Neutrophil (primary cell): ENCODE measurements at regions not wholly inside any gene's neighbourhood (a gene's known extent, or its start where the extent isn't known, plus 50 kb on each side); places are given as distances from the start of the nearest gene placed in this dataset.

Source experiments
- H3K27ac ChIP-seq: fragments of 200-600 bp; sonication (generic); 2 replicates; pipeline ENCODE4 v1.5.1; 2016; ENCODE audit warnings: mild to moderate bottlenecking, moderate library complexity
- H3K27me3 ChIP-seq: fragments of 200-600 bp; sonication (generic); 2 replicates; pipeline ENCODE4 v1.6.0; 2016; ENCODE audit warnings: mild to moderate bottlenecking
- H3K36me3 ChIP-seq: fragments of 200-600 bp; sonication (generic); 2 replicates; pipeline ENCODE4 v1.5.1; 2017
- H3K4me1 ChIP-seq, 2 experiments: fragments of 200-600 bp in 1 of 2; sonication (generic) in 1 of 2; 1 replicate in 1 of 2; 2 replicates in 1 of 2; pipeline versions ENCODE4 v1.5.1 to v1.6.1; 2013 to 2016; ENCODE audit warnings: low read depth in 1 of 2, low read length in 1 of 2, mild to moderate bottlenecking in 1 of 2, moderate library complexity in 1 of 2; ENCODE audit not compliant: control insufficient read depth in 1 of 2, insufficient read depth in 1 of 2
- H3K4me3 ChIP-seq, 2 experiments: fragments of 200-600 bp in 1 of 2; sonication (generic) in 1 of 2; 1 replicate in 1 of 2; 2 replicates in 1 of 2; pipeline ENCODE4 v1.5.1; 2013 to 2016; ENCODE audit warnings: low read depth in 1 of 2, low read length in 1 of 2, mild to moderate bottlenecking in 1 of 2, moderate library complexity in 1 of 2
- H3K9me3 ChIP-seq: fragments of 200-600 bp; sonication (generic); 2 replicates; pipeline ENCODE4 v1.5.1; 2016
- CTCF ChIP-seq: fragments of 200-600 bp; sonication (generic); IDR thresholded peaks from 2 replicates; pipeline ENCODE4 v1.5.1; 2016; ENCODE audit warnings: antibody characterized with exemption

GRCh38 chr9:87148331-87149104, 201.2 kb upstream of the GAS1 start:
- Histone ChIP-seq H3K27ac (no peak overlapping the region), H3K27me3 (peaks cover 35% of the 10 kb centered on the region), H3K4me1 (peaks cover 0 to 47% of the 10 kb centered on the region in 2 experiments), H3K9me3 (no peaks in the 10 kb centered on the region), H3K36me3 (no peaks in the 10 kb centered on the region), H3K4me3 (peak overlapping the region in 1 of 2 experiments; percentile 19)
- TF ChIP-seq CTCF = no peak

GRCh38 chr9:87149799-87150198, 202.5 kb upstream of the GAS1 start:
- no peaks in the 10 kb centered on the region for H3K9me3 ChIP-seq
- no peak overlapping the region for H3K27ac ChIP-seq
- peaks cover 35% of the 10 kb centered on the region for H3K27me3 ChIP-seq
- TF ChIP-seq CTCF = no peak
- H3K4me1 ChIP-seq = peaks cover 0 to 47% of the 10 kb centered on the region in 2 experiments
- no peak overlapping the region for H3K4me3 ChIP-seq
- H3K36me3 ChIP-seq = no peaks in the 10 kb centered on the region

- Histone ChIP-seq H3K4me3 (no peak overlapping the region), H3K9me3 (no peaks in the 10 kb centered on the region), H3K27ac (no peak overlapping the region), H3K27me3 (peaks cover 29% of the 10 kb centered on the region), H3K36me3 (no peaks in the 10 kb centered on the region), H3K4me1 (peaks cover 0 to 47% of the 10 kb centered on the region in 2 experiments)
- TF ChIP-seq CTCF = no peak
Observed at GRCh38 chr9:87152256-87152655, 204.9 kb upstream of the GAS1 start.

GRCh38 chr9:87156247-87156646, 208.9 kb upstream of the GAS1 start:
- H3K36me3 ChIP-seq = no peaks in the 10 kb centered on the region
- H3K9me3 ChIP-seq = no peaks in the 10 kb centered on the region
- H3K4me3 ChIP-seq = no peak overlapping the region
- no peak for TF ChIP-seq CTCF
- no peak overlapping the region for H3K27ac ChIP-seq
- H3K27me3 ChIP-seq = no peaks in the 10 kb centered on the region
- H3K4me1 ChIP-seq = peaks cover 0 to 14% of the 10 kb centered on the region in 2 experiments

GRCh38 chr9:87157366-87158031, 210.2 kb upstream of the GAS1 start:
- Histone ChIP-seq H3K27me3 (no peaks in the 10 kb centered on the region), H3K27ac (no peak overlapping the region), H3K9me3 (no peaks in the 10 kb centered on the region), H3K4me1 (peaks cover 0 to 2% of the 10 kb centered on the region in 2 experiments), H3K4me3 (no peak overlapping the region), H3K36me3 (no peaks in the 10 kb centered on the region)
- TF ChIP-seq CTCF = no peak
